DMS79 (cell line): ENCODE measurements at regions not wholly inside any gene's neighbourhood (a gene's known extent, or its start where the extent isn't known, plus 50 kb on each side); places are given as distances from the start of the nearest gene placed in this dataset.

Experiments
- DNase-seq: peaks from one replicate; lab custom pipeline; 2025; lab: John Stamatoyannopoulos, UW

DNA sequence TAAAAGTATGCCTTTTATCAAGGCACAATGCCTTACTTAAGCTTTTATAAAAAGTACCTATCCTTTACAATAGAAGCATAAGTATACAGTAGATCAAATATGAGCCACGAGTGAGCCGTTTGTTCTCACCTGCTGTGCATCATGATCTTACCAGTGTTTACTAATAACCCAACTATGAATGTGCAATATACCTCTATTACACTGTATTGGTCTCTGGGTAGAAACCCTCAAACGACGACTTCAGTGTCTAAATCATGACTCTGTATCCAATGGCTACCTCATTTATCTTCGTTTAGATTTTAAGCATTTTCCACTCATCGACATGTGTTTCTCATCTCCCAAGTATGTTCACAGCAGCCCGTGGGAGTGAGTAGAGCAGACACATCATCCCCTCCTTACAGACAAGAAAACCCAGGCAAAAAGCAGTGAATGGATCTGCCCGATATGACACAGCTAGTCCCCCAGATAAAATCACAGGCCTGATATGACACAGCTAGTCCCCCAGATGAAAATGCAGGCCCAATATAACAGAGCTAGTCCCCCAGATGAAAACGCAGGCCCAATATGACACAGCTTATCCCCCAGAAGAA lies 279.8 kb downstream of the TNS1 start:
- DNase-seq: no peak

- peak; percentile 55 for DNase-seq
Observed at GRCh38 chr2:217717646-217718045, 285.1 kb downstream of the TNS1 start.

DNA sequence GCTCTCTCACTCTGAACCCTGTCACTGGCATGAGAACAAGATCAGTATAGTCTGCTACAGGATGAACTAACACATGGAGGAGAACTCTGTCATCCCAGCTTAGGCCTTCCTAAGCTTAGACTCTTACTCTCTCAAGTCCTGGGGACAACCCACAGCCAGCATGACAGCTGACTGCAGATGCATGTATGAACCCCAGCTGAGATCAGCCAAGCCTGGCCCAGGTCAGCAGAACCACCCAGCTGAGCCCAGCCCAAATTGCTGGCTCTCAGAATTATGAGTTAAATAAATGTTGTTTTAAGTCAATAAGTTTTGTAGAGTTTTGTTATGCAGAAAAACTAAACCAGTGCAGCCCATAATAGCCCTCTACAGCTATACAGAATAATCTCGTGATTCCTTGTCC lies 287.3 kb downstream of the TNS1 start:
- DNase-seq: no peak

GRCh38 chr2:217714287-217714751 lies 288.5 kb downstream of the TNS1 start:
- no peak for DNase-seq

DNA sequence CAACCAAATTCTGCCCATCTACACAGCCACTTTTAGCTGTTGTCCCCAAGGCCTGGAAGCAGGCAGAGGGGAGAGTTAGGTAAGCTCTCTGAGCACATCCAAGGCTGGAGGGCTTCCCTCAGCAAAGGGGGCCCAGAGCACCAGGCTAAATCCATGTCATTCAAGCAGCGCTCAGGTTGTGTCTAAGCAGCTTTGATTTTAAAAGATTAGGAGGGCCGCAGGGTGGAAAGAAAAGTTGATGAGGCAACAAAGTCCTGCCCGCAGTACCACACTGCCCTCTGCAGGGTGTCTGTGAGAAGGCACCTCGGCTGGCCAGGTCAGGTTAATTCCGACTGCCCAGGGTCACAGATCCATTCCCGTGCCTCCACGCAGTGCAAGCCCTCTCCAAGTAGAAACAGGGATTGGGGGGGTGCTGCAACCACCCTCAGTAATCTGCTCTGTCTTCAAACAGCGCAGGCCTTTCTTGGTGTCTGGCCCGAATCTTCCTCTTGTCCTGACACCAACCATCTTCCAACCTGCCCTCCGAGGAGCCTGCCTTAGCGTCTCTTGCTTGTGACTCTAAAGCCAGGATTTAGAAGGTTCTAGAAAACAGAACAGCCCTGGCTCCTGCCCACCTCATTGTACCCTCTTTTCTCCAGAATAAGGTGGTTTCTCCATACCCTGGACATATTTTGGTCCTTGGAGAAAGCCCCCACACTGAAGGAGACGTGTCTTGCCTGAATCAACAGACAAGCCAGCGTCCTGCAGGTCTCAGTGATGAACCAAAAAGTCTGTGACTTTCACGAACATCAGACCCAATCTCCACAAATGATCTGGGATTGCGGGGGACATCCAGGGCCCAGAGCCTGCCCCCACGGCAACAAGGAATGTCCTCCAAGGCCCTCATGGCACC lies 289.2 kb downstream of the TNS1 start:
- peak; percentile 37 for DNase-seq

GRCh38 chr2:217712431-217712830 lies 290.4 kb downstream of the TNS1 start:
- DNase-seq: no peak

DNA sequence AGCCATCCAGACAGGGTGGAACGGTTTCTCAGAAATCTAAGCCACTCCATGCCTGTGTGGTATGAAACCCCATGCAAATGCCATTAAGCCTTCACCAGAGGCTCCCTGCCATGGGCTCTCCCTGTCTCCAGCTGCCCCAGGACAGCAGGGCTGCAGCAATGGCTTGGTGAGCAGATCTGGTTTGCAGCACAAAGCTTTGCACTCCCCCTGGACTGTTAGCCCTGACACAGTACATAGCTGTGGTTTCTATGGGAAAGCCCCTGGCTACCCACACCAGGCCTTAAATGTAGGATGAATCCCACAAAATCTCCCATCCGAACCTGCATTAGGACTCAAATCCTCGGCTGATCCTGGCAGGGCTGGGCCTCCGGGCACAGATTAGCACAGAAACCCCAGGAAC lies 291.6 kb downstream of the TNS1 start:
- DNase-seq: no peak

GRCh38 chr2:217710211-217710765 lies 292.5 kb downstream of the TNS1 start:
- DNase-seq: no peak

DNA sequence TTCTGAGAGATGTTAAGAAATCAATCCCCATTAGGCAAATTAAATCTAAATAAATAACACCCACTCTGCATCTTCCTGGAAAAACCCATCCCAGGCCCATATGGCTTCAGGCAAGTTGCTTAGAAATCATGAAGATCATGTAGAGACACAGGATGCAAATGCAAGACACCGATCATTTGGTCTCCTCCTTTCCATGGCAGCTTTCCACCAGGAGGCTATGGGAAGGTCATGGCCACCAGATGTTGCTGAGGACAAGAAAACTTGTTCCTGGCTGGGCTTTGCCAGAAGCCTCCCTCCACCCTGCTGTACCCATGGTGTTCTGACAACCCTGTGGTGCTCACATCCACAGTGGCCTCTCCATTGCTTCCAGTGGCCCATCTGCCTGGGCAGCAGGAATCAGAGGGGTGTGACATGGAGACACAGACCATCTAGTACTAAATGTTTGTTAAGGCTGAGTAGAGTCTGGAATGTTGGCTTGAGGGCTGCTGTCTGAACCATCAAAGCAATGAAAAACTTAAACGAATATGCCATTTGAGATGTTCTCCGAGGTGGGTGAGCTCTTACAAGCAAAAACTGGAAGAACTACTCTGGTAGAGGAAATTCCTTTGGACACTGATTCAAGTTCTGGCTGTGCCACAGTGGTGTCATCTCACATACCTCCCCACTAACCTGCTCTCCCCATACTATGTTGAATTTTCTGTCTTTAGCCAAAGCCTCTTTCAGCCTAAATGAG lies 293.2 kb downstream of the TNS1 start:
- DNase-seq: no peak

DNA sequence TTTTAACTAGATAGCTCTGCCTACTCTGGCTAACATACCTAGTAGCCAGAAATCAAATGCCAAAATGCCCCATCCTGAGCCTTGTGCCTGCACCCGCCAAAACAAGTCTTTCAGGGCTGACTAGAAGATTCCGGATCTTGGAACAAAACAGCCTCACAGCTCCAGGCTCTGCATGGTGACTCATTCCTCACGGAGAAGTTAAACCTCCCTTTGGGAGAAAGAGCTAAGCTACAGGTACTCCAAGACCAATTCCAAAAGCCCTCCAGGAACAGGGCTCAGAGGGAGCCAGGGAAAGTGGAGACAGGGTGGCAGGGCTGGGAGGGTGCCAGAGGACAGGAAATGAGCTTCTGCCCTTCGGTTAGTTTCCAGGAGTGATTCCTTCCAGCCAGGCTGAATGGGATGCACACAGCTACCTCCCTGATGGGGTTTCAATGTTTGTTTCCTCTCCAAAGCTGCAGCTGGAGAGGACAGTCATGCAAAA lies 295.6 kb downstream of the TNS1 start:
- no peak for DNase-seq

DNA sequence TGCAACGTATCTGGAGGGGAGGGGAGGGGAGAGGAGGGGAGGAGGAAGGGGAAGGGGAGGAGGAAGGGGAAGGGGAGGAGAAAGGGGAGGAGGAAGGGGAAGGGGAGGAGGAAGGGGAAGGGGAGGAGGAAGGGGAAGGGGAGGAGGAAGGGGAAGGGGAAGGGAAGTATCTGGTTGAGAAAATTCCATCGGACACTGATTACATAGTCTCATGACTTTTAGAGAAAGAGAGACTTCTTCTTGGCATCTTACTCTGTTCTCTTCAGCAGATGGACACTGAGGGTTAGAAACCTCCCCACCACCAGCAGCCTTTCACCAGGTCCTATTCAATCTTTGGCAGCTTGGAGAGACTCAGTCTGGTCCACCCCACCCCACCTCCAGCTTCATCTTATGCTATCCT lies 296.3 kb downstream of the TNS1 start:
- DNase-seq: no peak

DNA sequence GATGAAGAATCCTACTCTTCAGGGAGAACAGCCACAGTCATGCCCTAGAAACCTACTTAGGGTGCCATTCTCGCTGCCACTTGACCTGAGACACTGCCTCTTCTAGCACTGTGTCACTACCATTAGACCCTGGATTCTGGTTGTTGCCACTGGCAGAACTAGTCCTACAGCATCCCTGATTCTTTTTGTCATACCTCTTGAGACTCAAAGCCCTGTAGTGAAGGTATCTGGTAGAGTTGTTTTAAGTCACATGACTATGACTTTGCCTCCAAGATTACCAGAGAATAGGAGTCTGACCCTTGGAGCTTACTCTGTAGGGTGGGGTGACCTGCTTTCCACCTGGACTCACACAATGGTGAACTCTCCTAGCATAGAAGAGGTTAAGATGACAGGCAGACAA lies 296.7 kb downstream of the TNS1 start:
- no peak for DNase-seq

GRCh38 chr2:217705461-217705860 lies 297.3 kb downstream of the TNS1 start:
- no peak for DNase-seq

- DNase-seq: no peak
Observed at GRCh38 chr2:217703999-217704398, 298.8 kb downstream of the TNS1 start.

DNA sequence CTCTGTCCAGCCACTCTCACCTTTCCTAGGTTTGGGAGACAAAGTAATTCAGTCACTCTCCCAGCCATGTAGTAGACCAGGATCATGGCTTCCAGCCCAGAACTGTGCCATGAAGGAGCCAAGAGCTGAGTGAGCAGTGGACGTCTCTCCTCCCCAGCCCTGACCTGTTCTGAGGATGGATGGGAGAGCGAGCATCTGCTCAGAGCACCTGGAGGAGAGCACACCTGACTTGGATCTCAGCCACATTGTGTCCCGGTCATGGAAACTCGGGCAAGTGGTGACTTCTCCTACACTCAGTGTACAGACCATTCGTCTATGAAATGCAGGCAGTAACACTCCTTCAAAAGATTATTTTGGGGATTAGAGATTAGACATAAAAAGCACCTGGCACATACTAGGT lies 299.7 kb downstream of the TNS1 start:
- peak; percentile 39 for DNase-seq

- DNase-seq: no peak
Observed at GRCh38 chr2:217701622-217702021, 301.2 kb downstream of the TNS1 start.

GRCh38 chr2:217698691-217699090 lies 304.1 kb downstream of the TNS1 start:
- no peak for DNase-seq

DNA sequence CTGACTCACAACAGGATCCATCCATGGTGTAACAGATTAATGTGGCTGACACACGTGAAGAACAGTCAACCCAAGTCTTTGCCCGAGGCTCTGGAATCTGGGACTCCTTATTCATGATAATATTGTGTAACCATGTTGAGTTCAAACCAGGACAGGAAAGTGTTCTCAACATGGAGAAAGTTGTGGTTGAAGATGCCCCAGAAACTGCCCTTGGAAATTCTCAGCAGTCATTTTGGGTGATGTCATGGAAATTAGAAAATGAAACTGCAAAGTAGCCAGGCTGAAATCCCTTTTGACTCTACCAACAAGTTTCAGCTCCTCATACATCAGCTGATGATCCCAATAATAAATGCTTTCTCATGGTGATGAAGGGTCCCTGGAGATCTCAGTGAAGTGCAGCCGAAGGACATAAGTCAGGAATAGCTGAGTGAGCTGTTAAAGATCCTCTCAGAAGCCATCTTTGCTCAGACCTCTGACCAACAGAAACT lies 307.7 kb downstream of the TNS1 start:
- DNase-seq: no peak

- DNase-seq: no peak
Observed at GRCh38 chr2:217694291-217694690, 308.5 kb downstream of the TNS1 start.

DNA sequence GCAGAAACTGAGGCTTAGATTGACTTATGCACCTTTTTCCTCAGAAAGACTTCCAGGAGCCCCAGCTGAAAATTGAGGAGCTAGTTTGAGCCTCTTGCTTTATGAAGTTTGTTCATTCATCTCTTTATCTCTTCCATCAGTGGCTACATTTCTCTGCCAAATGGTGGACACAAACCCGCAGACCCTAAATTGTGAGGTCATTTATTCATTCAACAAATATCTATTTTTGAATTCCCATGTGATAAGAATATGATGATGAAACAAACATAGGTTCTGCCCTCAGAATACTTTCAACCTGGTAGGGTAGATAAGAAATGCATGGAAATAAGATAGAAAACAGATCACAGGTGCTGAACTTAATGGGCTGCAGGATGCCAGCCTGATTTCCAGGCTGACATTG lies 309.4 kb downstream of the TNS1 start:
- no peak for DNase-seq

GRCh38 chr2:217691920-217692666 lies 310.7 kb downstream of the TNS1 start:
- no peak for DNase-seq

DNA sequence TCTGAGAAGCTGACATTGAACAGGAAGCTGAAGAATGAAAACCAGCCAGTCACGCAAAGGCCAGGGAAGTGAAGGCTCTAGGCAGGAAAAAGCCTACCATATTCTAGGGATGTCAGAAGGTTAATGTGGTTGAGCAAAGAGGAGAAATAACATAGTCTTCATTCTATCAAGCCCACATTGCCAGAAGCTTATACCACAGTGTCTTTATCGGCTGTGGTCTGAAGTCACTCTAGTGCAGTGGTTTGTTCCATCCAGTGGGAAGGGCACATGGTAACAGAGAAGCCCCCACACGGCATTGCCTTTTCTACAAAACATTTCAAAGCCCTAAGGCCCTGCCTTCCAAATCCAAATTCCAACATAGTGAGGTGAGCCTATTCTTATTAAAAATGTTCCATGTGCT lies 311.3 kb downstream of the TNS1 start:
- DNase-seq: no peak
